GM10248 (cell line): ENCODE measurements at regions not wholly inside any gene's neighbourhood (a gene's known extent, or its start where the extent isn't known, plus 50 kb on each side); places are given as distances from the start of the nearest gene placed in this dataset.

Experiments used
- CTCF ChIA-PET: fragments of 300-600 bp; sonication (Branson Sonifier 250); formaldehyde crosslinking; extraction: SDS; loops from one replicate; lab custom pipeline; 2021; ENCODE audit warnings: antibody characterized with exemption; lab: Yijun Ruan, JAX
- POLR2A ChIA-PET: fragments of 350-650 bp; sonication (Branson Sonifier 250); formaldehyde crosslinking; extraction: SDS; loops from one replicate; lab custom pipeline; 2020; ENCODE audit warnings: antibody characterized with exemption; lab: Yijun Ruan, JAX
- DNase-seq: peaks from one replicate; pipeline ENCODE4 v3.0.0; 2012; ENCODE audit errors: extremely low spot score
- TF ChIP-seq, protein P1 (sequence below): IDR thresholded peaks from 2 replicates; pipeline ENCODE4 v1.5.1; 2012; ENCODE audit warnings: mild to moderate bottlenecking, low read depth; ENCODE audit errors: extremely low read depth, missing control alignments, control extremely low read depth

DNA sequence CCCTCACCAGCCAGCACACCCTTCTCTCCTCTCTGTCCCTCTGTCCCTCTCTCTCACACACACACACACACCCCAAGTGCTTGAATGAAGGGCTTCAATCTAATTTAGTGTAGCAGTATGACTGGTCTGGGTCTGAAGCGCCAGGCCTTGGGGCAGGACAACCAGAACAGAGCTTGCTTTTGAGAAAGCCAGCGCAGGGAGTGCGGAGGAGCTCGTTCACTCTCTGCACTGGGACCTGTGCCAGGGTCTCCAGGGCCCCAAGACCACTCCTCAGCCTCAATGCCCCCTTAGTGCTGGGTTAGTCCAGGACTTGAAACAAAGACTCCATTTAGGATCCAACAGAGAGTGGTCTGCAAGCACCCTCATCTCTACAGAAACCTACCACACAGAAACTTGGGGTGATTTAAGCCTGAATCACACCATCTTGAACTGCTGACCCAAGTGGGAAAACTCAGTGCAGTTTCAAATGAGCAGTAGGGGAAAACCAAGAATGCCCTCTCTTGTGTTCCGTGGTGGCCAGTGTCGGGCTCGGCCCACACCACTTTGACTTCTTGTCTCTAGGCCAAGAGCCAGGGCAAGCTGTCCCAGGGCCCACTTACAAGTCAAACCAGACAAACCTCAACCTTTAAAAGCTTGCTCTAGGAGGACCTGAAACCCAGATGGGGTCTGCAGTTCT is 66.6 kb upstream of the WIPF1 start:
- DNase-seq: no peak
- CTCF ChIA-PET: interaction anchor here (1.9 kb wide), 2 partner anchors 10 to 13 kb away, joined by 4 to 5 read pairs; no protein-coding TSS in a partner anchor
- POLR2A ChIA-PET: no interaction called here
- TF ChIP-seq, protein P1, sequence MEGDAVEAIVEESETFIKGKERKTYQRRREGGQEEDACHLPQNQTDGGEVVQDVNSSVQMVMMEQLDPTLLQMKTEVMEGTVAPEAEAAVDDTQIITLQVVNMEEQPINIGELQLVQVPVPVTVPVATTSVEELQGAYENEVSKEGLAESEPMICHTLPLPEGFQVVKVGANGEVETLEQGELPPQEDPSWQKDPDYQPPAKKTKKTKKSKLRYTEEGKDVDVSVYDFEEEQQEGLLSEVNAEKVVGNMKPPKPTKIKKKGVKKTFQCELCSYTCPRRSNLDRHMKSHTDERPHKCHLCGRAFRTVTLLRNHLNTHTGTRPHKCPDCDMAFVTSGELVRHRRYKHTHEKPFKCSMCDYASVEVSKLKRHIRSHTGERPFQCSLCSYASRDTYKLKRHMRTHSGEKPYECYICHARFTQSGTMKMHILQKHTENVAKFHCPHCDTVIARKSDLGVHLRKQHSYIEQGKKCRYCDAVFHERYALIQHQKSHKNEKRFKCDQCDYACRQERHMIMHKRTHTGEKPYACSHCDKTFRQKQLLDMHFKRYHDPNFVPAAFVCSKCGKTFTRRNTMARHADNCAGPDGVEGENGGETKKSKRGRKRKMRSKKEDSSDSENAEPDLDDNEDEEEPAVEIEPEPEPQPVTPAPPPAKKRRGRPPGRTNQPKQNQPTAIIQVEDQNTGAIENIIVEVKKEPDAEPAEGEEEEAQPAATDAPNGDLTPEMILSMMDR: no peak

DNA sequence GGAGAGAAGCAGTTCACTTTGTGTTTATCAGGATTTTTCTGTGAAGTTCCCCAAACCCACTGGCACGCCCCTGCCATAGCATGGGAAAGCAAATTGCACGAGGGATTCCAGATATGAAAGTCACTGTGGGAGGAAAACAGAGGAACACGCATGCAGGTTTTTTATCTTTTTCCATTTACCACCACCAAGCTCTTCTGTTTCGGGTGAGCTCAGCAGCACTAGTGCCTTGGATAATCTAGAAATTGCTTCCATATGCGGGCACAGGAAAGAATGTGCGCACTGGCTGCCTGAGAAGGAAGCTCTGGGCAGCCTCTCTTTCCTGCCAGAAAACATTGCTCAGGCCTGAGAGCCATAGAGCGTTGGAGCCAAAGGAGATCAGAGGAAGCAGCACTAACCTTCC is 65.9 kb upstream of the WIPF1 start:
- CTCF ChIA-PET: interaction anchor here (1.9 kb wide), 2 partner anchors 11 to 12 kb away, joined by 4 to 5 read pairs; no protein-coding TSS in a partner anchor
- TF ChIP-seq, protein P1: no peak
- POLR2A ChIA-PET: no interaction called here
- no peak for DNase-seq

DNA sequence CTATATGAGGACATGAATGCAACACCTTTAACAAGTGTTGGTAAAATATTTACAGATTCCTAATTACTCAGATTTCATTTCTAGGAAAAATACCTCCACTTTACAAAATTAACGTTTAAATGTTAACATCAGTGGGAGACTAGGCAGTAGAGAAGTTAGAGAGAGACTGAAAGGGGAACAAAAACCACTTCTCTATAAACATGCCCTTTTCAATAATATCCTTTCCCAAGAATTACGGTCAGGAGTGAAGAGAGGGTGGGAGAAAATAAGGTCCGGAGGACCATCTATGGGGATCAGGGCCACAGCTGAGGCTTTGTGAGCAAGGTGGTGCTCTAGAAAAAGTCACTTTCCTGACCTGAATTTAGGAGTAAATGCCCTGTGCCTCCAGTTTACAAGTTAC is 65.3 kb upstream of the WIPF1 start:
- no peak for DNase-seq
- ChIA-PET POLR2A (no interaction called here), CTCF (interaction anchor here (1.9 kb wide), 2 partner anchors 11 kb away, joined by 4 to 5 read pairs; no protein-coding TSS in a partner anchor)
- TF ChIP-seq, protein P1: no peak

DNA sequence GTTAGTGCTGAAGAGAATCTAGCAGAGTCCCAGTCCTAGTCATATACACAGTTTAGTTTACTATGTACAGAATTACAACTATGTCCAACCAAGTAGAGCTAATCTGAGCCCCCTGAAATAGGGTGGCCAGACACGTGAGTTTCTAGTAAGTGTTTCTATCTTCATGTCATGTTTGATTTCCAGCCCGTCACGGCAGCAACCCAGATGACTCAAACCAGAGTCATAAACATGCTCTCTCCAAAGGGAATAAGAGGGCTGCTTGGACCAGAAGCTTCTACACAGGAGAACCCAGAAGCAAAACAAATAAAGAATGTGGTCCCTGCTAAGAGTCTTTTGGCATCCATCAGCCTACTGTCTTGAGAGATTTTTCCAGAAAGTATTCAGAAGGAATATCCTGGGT is 64.9 kb upstream of the WIPF1 start:
- CTCF ChIA-PET: no interaction called here

DNA sequence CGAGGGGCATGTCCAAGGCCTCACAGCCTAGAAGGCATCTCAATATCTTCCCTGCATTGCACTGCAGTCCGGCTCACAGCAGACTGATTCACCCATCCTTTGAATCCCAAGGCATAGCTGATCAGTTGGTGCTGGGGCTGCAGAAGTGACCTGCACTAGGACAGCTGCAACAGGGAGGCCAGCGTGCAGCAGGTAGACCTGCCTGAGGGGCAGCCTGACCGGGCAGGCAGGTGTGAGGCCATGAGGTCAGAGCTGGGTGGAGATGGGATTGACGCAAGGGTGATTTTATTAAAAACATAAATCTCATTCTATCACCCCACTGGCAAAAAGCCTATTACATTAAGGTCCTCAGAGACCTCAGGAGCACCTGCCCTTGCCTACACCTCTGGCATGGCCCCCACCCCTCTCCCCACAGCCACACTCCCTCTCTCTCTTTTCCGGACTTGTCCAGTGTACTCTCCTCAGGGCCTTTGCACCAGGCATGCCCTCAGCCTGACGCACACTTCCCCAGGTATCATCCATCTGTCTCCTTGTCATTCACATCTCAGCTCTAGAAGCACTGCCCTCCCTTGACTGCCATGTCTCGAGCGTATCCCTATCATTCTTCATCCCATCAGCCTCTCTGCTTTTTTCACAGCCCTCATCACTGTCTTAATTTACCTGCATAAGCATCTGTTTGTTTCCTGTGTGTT is 63.5 kb upstream of the WIPF1 start:
- ChIA-PET POLR2A (no interaction called here), CTCF (interaction anchor here (0.8 to 1.4 kb wide), 2 partner anchors 8 to 34 kb away, joined by 3 to 5 read pairs; no protein-coding TSS in a partner anchor)
- DNase-seq: no peak
- TF ChIP-seq, protein P1: no peak

More for the DNA sequence above, 64.9 kb upstream of the WIPF1 start:
- TF ChIP-seq, protein P1: no peak
- no peak for DNase-seq
- POLR2A ChIA-PET: no interaction called here

DNA sequence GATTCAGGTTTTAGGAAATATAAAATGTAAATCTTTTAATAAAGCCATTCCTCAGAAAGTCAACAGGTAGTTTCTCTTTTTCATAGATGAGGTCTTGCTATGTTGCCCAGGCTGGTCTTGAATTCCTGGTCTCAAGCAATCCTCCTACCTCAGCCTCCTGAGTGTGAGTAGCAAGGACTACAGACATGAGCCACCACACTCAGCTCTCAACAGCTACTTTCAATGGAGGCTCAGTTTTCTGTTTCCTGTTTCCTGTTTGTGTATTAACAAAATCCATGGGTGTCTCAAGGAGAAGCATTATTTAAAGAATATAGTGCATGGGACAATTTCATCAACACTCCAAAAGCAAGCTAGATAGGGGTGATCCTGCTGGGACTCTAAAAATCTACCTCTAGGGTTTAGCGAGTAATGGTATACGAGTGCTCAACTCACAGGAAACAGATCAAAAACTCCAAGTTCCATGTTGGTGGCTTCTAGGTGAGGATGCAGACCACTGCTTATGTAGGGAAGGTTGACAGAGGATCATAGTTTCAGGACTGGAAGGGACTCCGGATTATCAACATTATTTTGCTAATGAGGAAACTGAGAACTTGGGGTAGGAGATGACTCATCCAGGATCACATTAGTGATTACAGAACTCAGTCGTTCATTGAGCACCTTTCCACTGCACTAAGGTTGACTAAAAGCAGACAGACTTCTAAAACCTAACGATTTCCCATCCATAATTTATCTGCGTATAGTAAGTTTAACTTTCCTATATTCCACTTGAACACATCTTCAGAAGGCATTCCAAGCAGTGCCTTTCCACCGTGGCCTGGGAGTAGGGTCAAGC is 61.7 kb upstream of the WIPF1 start:
- TF ChIP-seq, protein P1: no peak
- DNase-seq: no peak
- ChIA-PET POLR2A (no interaction called here), CTCF (no interaction called here)
